NCI-H146 treated with DMSO at 0.1 percent for 48 hours (cell line): ENCODE measurements at regions not wholly inside any gene's neighbourhood (a gene's known extent, or its start where the extent isn't known, plus 50 kb on each side); places are given as distances from the start of the nearest gene placed in this dataset.

Source experiments
- DNase-seq: peaks from one replicate; lab custom pipeline; 2025; ENCODE audit not compliant: unreplicated experiment; lab: John Stamatoyannopoulos, UW

DNA sequence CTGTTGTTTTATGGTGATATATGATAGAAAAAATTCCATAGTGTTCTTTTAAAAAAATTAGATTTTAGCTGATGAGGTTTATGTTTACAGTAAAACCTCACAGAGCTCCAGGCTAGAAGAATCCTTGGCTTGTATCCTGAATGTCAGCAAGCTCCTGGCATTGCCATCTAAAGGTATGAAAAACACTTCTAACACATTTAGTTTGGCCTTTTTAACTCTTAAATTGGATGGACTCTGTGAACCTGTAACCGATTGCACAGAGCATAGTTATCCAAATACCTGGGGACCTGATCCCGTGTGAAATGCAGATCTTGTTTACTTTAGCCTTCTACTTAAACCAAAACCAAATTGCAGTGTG lies 241.1 kb upstream of the DCN start:
- DNase-seq = no peak

GRCh38 chr12:91422811-91423692 lies 240.4 kb upstream of the DCN start:
- no peak for DNase-seq

DNA sequence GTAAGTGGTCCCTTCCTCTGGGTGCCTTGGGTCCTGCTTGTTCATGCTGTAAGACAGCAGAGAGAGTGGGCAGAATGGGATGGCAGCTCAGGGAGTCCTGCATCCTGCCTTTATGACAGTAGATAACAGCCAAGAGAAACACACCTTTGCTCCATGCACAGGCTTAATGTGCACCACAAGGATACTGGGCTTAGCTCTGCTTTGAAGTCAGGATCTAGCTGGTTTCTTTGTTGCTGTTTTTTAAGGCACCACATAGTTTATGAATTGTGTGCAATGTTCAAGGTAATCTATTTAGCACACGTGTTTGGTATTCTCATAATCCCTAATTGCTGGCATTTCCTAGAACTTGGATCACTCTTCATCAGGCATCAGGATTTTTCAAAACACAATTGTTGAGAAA lies 239.5 kb upstream of the DCN start:
- no peak for DNase-seq

- no peak for DNase-seq
Observed at GRCh38 chr12:91419809-91420208, 237.2 kb upstream of the DCN start.

- no peak for DNase-seq
Observed at GRCh38 chr12:91418221-91419090, 235.8 kb upstream of the DCN start.

DNA sequence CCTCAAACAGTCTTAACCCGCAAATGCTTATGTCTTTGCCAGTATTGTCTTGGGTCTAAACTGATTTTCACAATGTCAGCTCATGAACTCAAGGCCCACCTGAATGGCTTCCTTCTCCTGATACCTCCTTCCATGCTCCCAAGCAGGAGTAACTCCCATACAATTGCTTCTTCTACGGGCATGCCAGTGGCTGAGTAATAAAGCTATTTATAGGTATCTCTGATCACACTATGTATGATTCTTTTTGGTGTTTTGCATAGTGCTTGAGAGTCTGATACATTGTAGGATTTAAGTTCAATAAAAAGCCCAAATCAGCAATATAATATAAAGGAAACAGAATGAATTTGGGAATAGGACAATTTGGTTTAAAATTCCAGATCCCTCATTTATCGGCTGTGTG lies 235.0 kb upstream of the DCN start:
- DNase-seq = no peak

- DNase-seq = no peak
Observed at GRCh38 chr12:91414636-91415035, 232.0 kb upstream of the DCN start.

- DNase-seq = no peak
Observed at GRCh38 chr12:91413581-91414546, 231.2 kb upstream of the DCN start.

- DNase-seq = peak; percentile 34
Observed at GRCh38 chr12:91406920-91407341, 224.3 kb upstream of the DCN start.

GRCh38 chr12:91404441-91404840 lies 221.8 kb upstream of the DCN start:
- DNase-seq = no peak

DNA sequence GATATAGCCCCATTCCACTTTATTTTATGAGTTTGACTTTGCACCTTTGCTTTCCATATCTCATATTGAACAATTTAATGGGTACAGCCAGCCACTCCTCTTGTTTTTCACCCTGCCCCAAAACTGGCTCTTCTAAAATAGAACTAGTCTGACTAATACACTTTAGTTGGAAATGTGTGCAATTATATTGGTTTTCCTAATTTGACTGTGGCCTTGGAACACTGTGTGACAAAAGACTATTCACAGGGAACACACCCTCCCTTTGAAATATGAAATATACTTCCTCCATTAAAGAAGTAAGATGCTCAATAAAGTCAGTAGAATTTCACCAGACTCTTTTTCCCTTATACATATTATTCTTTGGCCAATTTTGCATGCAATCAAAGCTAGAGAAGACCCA lies 218.6 kb upstream of the DCN start:
- DNase-seq = no peak

GRCh38 chr12:91400271-91400670 lies 217.7 kb upstream of the DCN start:
- no peak for DNase-seq

DNA sequence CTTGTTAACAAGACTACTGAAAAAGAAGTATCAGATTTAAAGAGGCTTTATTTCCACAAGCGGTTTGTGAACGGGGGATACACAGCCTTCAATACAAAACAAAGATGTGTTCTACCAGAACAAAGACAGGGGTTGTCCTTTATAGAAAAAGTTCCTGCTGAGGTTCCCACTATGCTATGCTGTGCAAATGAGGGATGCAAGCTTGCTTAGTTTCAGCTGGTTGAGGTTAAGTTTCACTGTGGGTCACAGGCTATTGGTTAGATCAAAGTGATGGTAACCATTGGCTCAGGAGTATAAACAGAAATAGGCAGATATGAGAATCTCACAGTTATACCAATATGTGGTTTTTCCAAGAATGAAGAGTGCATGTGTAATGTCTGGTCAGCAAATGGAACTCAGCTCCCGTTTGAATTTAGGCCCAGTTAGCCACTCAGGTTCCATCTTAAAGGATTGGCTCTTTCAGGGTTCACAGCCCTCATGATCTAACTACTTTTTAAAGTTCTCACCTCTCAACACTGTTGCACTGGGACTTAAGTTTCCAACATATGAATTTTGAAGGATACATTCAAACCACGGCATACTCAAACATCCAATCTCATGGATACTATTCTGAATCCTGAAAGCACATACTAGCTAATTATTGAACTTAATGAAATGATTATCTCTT lies 215.4 kb upstream of the DCN start:
- no peak for DNase-seq

GRCh38 chr12:91396293-91396692 lies 213.7 kb upstream of the DCN start:
- DNase-seq = no peak

DNA sequence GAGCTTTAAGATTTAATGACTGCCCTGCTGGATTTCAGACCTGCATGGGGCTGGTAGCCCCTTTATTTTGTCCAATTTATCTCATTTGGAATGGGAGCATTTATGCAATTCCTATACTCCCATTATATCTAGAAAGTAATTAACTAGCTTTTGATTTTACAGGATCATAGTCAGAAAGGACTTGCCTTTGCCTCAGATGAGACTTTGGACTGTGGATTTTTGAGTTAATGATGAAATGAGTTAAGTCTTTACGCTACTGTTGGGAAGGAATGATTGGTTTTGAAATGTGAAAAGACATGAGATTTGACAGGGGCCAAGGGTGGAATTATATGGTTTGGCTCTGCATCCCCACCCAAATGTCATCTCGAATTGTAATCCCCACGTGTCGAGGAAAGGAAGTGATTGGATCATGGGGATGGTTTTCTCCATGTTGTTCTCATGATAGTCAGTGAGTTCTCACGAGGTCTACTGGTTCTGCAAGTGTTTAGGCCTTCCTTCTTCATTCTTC lies 213.1 kb upstream of the DCN start:
- no peak for DNase-seq

- DNase-seq = no peak
Observed at GRCh38 chr12:91394903-91395302, 212.3 kb upstream of the DCN start.

DNA sequence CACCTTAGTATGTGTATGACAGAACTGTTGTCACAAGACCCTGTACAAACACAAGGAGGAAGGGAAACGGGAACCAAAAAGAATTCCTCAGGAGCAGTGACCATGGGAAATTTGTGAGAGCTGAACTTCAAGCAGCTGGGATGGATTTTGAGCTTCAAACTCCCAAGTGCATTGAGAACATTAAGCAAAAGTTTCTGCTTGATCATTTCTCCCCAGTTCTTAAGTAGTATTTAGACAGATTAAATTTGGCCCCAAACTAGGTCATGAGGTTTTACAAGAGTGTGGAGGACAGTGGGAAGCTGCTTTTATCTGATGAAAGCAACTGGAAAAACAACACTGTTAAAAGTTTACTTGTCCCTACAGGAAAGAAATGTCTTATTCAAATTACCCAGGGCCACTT lies 206.0 kb upstream of the DCN start:
- no peak for DNase-seq

- no peak for DNase-seq
Observed at GRCh38 chr12:91387461-91388134, 205.0 kb upstream of the DCN start.

GRCh38 chr12:91384806-91385205 lies 202.2 kb upstream of the DCN start:
- DNase-seq = no peak

GRCh38 chr12:91384366-91384765 lies 201.7 kb upstream of the DCN start:
- DNase-seq = no peak
